Effector memory CD8-positive, alpha-beta T cell (primary cell): ENCODE measurements at regions not wholly inside any gene's neighbourhood (a gene's known extent, or its start where the extent isn't known, plus 50 kb on each side); places are given as distances from the start of the nearest gene placed in this dataset.
"Not testable (repeated sequence)": the region's sequence is repeated elsewhere in the genome, so short reads cannot be mapped to it uniquely, and the experiment has no call there.

Experiments
- ATAC-seq: fragments of 150-1000 bp; cut with Tn5 transposase; replicated peaks from 2 replicates; pipeline ENCODE4 v1.10.0; 2021; ENCODE audit warnings: mild to moderate bottlenecking, moderate library complexity
- DNase-seq, 3 experiments: peaks; one replicate each; pipeline ENCODE4 v3.0.0; 2021
- H3K27ac Mint-ChIP-seq, 2 donors: one replicate each; pipeline ENCODE4 v1.8.0; 2022; ENCODE audit warnings: mild to moderate bottlenecking in 2 of 2, mixed read lengths in 2 of 2, moderate library complexity in 2 of 2
- H3K27me3 Mint-ChIP-seq, 2 donors: one replicate each; pipeline ENCODE4 v1.8.0; 2022; ENCODE audit warnings: mixed read lengths in 2 of 2
- H3K36me3 Mint-ChIP-seq: one replicate; pipeline ENCODE4 v1.8.0; 2022; ENCODE audit warnings: mild to moderate bottlenecking, moderate library complexity, mixed read lengths; ENCODE audit not compliant: insufficient read depth
- H3K4me1 Mint-ChIP-seq, 2 donors: one replicate each; pipeline ENCODE4 v1.8.0; 2022; ENCODE audit warnings: low read depth in 2 of 2, mixed read lengths in 2 of 2
- H3K4me3 Mint-ChIP-seq, 2 donors: one replicate each; pipeline ENCODE4 v1.8.0; 2022; ENCODE audit warnings: mild to moderate bottlenecking in 2 of 2, mixed read lengths in 2 of 2, moderate library complexity in 2 of 2
- H3K9me3 Mint-ChIP-seq, 2 donors: one replicate each; pipeline ENCODE4 v1.8.0; 2022; ENCODE audit warnings: mixed read lengths in 2 of 2

GRCh38 chr20:48448666-48449600 is 378.9 kb downstream of the PREX1 start:
- H3K9me3 Mint-ChIP-seq = peaks cover 3 to 7% of the 10 kb centered on the region in 2 donors
- no peaks in the 10 kb centered on the region for H3K4me1 Mint-ChIP-seq
- DNase-seq (no peak), ATAC-seq (no peak)
- H3K27ac Mint-ChIP-seq = no peak overlapping the region
- peaks cover 27 to 38% of the 10 kb centered on the region in 2 donors for H3K27me3 Mint-ChIP-seq
- H3K4me3 Mint-ChIP-seq = no peak overlapping the region
- H3K36me3 Mint-ChIP-seq = no peaks in the 10 kb centered on the region

GRCh38 chr20:48447456-48447855 is 380.3 kb downstream of the PREX1 start:
- peaks cover 26 to 29% of the 10 kb centered on the region in 2 donors for H3K27me3 Mint-ChIP-seq
- H3K36me3 Mint-ChIP-seq = no peaks in the 10 kb centered on the region
- DNase-seq = no peak
- H3K9me3 Mint-ChIP-seq = peaks cover 3 to 9% of the 10 kb centered on the region in 2 donors
- H3K27ac Mint-ChIP-seq = no peak overlapping the region
- H3K4me1 Mint-ChIP-seq = no peaks in the 10 kb centered on the region
- no peak overlapping the region for H3K4me3 Mint-ChIP-seq
- no peak for ATAC-seq

GRCh38 chr20:48445827-48446226 is 382.0 kb downstream of the PREX1 start:
- peaks cover 24 to 42% of the 10 kb centered on the region in 2 donors for H3K27me3 Mint-ChIP-seq
- no peak for DNase-seq

GRCh38 chr20:48444249-48444648 is 383.6 kb downstream of the PREX1 start:
- no peaks in the 10 kb centered on the region for H3K36me3 Mint-ChIP-seq
- no peak for ATAC-seq
- DNase-seq = no peak
- peaks cover 3 to 9% of the 10 kb centered on the region in 2 donors for H3K9me3 Mint-ChIP-seq
- H3K4me1 Mint-ChIP-seq = no peaks in the 10 kb centered on the region
- no peak overlapping the region for H3K27ac Mint-ChIP-seq
- peaks cover 40 to 57% of the 10 kb centered on the region in 2 donors for H3K27me3 Mint-ChIP-seq
- H3K4me3 Mint-ChIP-seq = no peak overlapping the region

More at GRCh38 chr20:48445827-48446226, 382.0 kb downstream of the PREX1 start:
- ATAC-seq = no peak
- H3K4me1 Mint-ChIP-seq = no peaks in the 10 kb centered on the region
- no peak overlapping the region for H3K4me3 Mint-ChIP-seq
- H3K9me3 Mint-ChIP-seq = peaks cover 3 to 9% of the 10 kb centered on the region in 2 donors
- H3K36me3 Mint-ChIP-seq = no peaks in the 10 kb centered on the region
- H3K27ac Mint-ChIP-seq = no peak overlapping the region

- Mint-ChIP-seq H3K36me3 (no peaks in the 10 kb centered on the region), H3K4me1 (no peaks in the 10 kb centered on the region), H3K27ac (no peak overlapping the region), H3K9me3 (peaks cover 3 to 9% of the 10 kb centered on the region in 2 donors), H3K4me3 (no peak overlapping the region), H3K27me3 (peaks cover 73 to 79% of the 10 kb centered on the region in 2 donors)
- DNase-seq = no peak
- no peak for ATAC-seq
Measured at GRCh38 chr20:48440916-48441315, 386.9 kb downstream of the PREX1 start.

- H3K27ac Mint-ChIP-seq, DNase-seq, H3K9me3 Mint-ChIP-seq, H3K4me3 Mint-ChIP-seq, H3K4me1 Mint-ChIP-seq, ATAC-seq, H3K36me3 Mint-ChIP-seq: not testable (repeated sequence)
- peaks cover 72 to 74% of the 10 kb centered on the region in 2 donors for H3K27me3 Mint-ChIP-seq
Measured at GRCh38 chr20:48440261-48440660, 387.5 kb downstream of the PREX1 start.

GRCh38 chr20:48437146-48437545 is 390.7 kb downstream of the PREX1 start:
- Mint-ChIP-seq H3K4me3 (no peak overlapping the region), H3K27me3 (peaks cover 55 to 62% of the 10 kb centered on the region in 2 donors), H3K4me1 (no peaks in the 10 kb centered on the region), H3K36me3 (no peaks in the 10 kb centered on the region), H3K9me3 (no peaks in the 10 kb centered on the region), H3K27ac (no peak overlapping the region)
- no peak for ATAC-seq
- DNase-seq = no peak

GRCh38 chr20:48436609-48437008 is 391.2 kb downstream of the PREX1 start:
- H3K27me3 Mint-ChIP-seq = peaks cover 50 to 56% of the 10 kb centered on the region in 2 donors
- not testable (repeated sequence) for H3K9me3 Mint-ChIP-seq, ATAC-seq, H3K36me3 Mint-ChIP-seq, DNase-seq, H3K4me1 Mint-ChIP-seq, H3K4me3 Mint-ChIP-seq, H3K27ac Mint-ChIP-seq

GRCh38 chr20:48433178-48433577 is 394.6 kb downstream of the PREX1 start:
- Mint-ChIP-seq H3K9me3 (peaks cover 0 to 5% of the 10 kb centered on the region in 2 donors), H3K4me1 (peaks cover 9 to 13% of the 10 kb centered on the region in 2 donors), H3K4me3 (no peak overlapping the region), H3K27me3 (peaks cover 18 to 30% of the 10 kb centered on the region in 2 donors), H3K36me3 (no peaks in the 10 kb centered on the region), H3K27ac (no peak overlapping the region)
- ATAC-seq = no peak
- no peak for DNase-seq

GRCh38 chr20:48432494-48432832 is 395.3 kb downstream of the PREX1 start:
- peaks cover 14 to 23% of the 10 kb centered on the region in 2 donors for H3K27me3 Mint-ChIP-seq
- peaks cover 0 to 5% of the 10 kb centered on the region in 2 donors for H3K9me3 Mint-ChIP-seq
- H3K4me3 Mint-ChIP-seq = no peak overlapping the region
- DNase-seq (no peak), ATAC-seq (no peak)
- H3K36me3 Mint-ChIP-seq = no peaks in the 10 kb centered on the region
- no peak overlapping the region for H3K27ac Mint-ChIP-seq
- H3K4me1 Mint-ChIP-seq = peaks cover 9 to 13% of the 10 kb centered on the region in 2 donors

- H3K27ac Mint-ChIP-seq = peak overlapping the region in 1 of 2 donors; percentile 59
- H3K9me3 Mint-ChIP-seq = peaks cover 0 to 5% of the 10 kb centered on the region in 2 donors
- H3K4me3 Mint-ChIP-seq = no peak overlapping the region
- peaks cover 8 to 17% of the 10 kb centered on the region in 2 donors for H3K27me3 Mint-ChIP-seq
- DNase-seq (no peak), ATAC-seq (no peak)
- H3K4me1 Mint-ChIP-seq = peaks cover 9 to 13% of the 10 kb centered on the region in 2 donors
- H3K36me3 Mint-ChIP-seq = no peaks in the 10 kb centered on the region
Measured at GRCh38 chr20:48431653-48432493, 395.9 kb downstream of the PREX1 start.

- no peak for ATAC-seq
- Mint-ChIP-seq H3K4me3 (no peak overlapping the region), H3K4me1 (peaks cover 4 to 8% of the 10 kb centered on the region in 2 donors), H3K27ac (no peak overlapping the region), H3K27me3 (peaks cover 28 to 37% of the 10 kb centered on the region in 2 donors), H3K36me3 (no peaks in the 10 kb centered on the region), H3K9me3 (peaks cover 0 to 2% of the 10 kb centered on the region in 2 donors)
- DNase-seq = no peak
Measured at GRCh38 chr20:48426630-48427029, 401.2 kb downstream of the PREX1 start.

GRCh38 chr20:48425817-48426612 is 401.8 kb downstream of the PREX1 start:
- no peak for DNase-seq

More at GRCh38 chr20:48425817-48426612, 401.8 kb downstream of the PREX1 start:
- Mint-ChIP-seq H3K27me3 (peaks cover 28 to 43% of the 10 kb centered on the region in 2 donors), H3K4me1 (peaks cover 2 to 4% of the 10 kb centered on the region in 2 donors), H3K36me3 (no peaks in the 10 kb centered on the region), H3K9me3 (no peaks in the 10 kb centered on the region), H3K4me3 (no peak overlapping the region), H3K27ac (no peak overlapping the region)
- no peak for ATAC-seq
